HAP-1 (cell line): ENCODE measurements at regions not wholly inside any gene's neighbourhood (a gene's known extent, or its start where the extent isn't known, plus 50 kb on each side); places are given as distances from the start of the nearest gene placed in this dataset.
A peak's percentile ranks its signal among the peaks of the same experiment; 100 is the strongest.

Experiments used
- DNase-seq, 2 experiments: peaks; one replicate each; pipeline ENCODE4 v3.0.0-alpha.2; 2016 to 2020; ENCODE audit warnings: low spot score in 2 of 2
- H3K27me3 ChIP-seq: fragments of 250-450 bp; sonication (Bioruptor Pico); 2 replicates; pipeline ENCODE4 v1.5.1; 2020; ENCODE audit warnings: low read depth, mild to moderate bottlenecking, moderate library complexity
- H3K36me3 ChIP-seq: fragments of 250-450 bp; sonication (Bioruptor Pico); replicated peaks from 2 replicates; pipeline ENCODE4 v1.5.1; 2020; ENCODE audit warnings: mild to moderate bottlenecking
- H3K4me1 ChIP-seq: fragments of 250-450 bp; sonication (Bioruptor Pico); 2 replicates; pipeline ENCODE4 v1.5.1; 2020; ENCODE audit warnings: mild to moderate bottlenecking
- H3K4me3 ChIP-seq: fragments of 250-450 bp; sonication (Bioruptor Pico); 2 replicates; pipeline ENCODE4 v1.5.1; 2020; ENCODE audit warnings: mild to moderate bottlenecking, moderate library complexity
- H3K9me3 ChIP-seq: fragments of 250-450 bp; sonication (Bioruptor Pico); 2 replicates; pipeline ENCODE4 v1.5.1; 2020; ENCODE audit warnings: mild to moderate bottlenecking, moderate library complexity
- in situ Hi-C: fragments of 300-500 bp; cut with MboI; formaldehyde crosslinking; loops from 3 replicates; pipeline ENCODE4 v1.14.3; 2020; ENCODE audit warnings: low sequenced_read_pairs, inconsistent platforms, mixed read lengths

DNA sequence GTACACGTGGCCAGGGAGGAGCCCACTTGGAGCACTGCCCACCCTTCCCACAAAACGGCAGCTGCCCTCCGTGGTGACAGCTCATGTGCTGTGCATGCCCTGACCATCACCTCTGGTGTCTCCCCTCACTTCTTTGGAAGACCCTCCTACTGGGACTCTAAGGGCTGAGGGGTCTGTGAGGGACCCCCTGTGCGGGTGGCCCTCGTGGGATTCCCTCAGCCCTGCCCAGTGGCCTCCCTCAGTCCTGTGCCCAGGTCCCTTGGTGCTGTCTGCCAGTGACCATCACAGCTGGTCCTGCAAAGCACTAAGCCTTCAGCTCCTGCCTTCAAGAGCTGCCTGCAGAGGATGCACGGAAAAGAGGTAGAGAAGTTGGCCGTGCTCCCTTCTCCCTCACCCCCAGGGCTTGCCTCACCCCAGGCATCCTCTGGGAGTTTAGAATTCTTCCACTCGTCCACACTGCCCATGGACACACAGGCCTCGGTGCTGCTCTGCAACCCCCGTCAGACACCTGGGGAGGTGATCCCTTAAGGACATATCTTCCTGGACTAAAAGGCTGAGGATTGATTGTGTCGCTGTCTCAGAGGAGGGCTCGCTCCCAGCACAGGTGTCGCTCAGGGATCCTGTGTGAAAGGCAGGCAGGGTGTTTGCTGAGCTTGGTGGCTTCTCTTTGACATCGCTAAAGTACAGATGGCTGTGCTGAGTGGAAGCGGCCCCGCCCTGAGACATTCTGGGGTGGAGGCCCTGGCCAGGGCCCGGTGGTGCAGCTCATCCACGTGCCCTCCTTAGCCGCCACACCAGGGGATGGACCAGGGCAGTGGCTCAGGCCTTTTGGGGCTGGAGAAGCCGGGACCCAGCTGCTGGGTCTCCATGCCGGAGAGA, 119.5 kb upstream of the FRMD1 start:
- no peaks in the 10 kb centered on the region for H3K36me3 ChIP-seq
- no peaks in the 10 kb centered on the region for H3K4me1 ChIP-seq
- no peak overlapping the region for H3K4me3 ChIP-seq
- in situ Hi-C loops: no loop called here
- DNase-seq: no peak
- no peaks in the 10 kb centered on the region for H3K9me3 ChIP-seq
- peaks cover 4% of the 10 kb centered on the region; the same call in 1 of the 2 replicates for H3K27me3 ChIP-seq

DNA sequence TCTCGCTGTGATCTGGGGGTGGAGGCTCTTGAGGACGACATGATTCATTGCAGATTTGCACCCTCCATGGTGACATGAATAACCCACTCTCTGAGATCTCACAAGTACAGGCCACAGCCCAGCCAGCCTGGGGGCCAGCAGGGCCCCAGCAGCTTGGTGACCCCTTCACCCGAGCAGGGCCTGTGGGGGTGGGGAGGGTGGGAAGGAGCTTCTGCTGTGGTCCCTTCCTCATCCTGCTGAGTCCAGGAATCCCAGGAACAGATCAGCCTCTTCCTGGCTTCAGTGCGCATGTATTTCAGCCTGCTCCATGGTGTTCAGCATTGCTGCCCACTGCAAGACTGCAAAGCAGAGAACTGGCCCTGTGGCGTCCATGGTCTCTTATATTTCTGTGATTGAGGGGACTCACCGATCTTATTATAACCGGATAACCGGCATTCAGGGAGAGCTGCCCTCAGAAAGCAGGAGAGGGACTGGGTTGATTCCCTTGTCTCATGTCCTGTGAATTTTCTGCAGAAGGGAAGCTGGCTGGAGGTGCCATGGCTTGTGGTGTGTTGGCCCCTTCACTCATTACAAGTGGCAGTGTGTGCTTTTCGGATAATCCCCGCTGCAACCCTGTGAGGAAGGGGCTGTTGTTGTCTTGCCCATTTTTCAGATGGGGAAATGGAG, 118.8 kb upstream of the FRMD1 start:
- H3K4me3 ChIP-seq: no peak overlapping the region
- H3K27me3 ChIP-seq: peaks cover 4% of the 10 kb centered on the region; the same call in 1 of the 2 replicates
- no peaks in the 10 kb centered on the region for H3K9me3 ChIP-seq
- no peaks in the 10 kb centered on the region for H3K36me3 ChIP-seq
- no peaks in the 10 kb centered on the region for H3K4me1 ChIP-seq
- in situ Hi-C loops: no loop called here
- peak in 1 of 2 experiments; percentile 1 for DNase-seq

DNA sequence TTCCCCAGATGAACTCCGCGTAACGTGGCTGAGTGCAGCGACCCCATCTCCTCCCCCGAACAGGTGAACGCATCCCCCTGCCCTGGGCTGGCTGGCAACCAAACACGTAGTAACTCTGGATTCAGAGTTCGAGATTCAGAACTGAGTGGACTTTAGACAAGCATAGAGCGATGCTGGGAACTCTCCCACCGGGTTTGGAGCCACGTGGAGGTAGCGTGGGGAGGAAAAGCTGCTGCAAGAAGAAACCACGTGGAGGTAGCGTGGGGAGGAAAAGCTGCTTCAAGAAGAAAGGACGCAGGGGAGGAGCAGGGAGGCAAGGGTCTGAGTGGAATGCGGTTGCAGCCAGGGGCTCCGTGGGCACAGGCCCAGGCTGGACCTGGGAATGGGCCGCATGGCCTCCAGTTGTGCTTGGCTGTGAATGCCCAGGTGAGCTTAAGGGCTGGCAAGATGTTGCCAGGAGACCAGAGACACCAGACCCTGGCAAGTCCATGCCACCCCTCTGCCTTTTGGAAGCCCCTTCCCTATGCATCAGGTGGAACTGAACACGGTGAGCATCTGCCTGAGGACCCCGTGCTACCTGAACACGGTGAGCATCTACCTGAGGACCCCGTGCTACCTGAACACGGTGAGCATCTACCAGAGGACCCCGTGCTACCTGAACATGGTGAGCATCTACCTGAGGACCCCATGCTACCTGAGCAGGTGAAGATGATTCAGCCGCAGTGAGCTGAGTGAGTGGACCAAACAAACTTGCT, 118.0 kb upstream of the FRMD1 start:
- DNase-seq: peak in 1 of 2 experiments; percentile 1
- Histone ChIP-seq H3K36me3 (no peaks in the 10 kb centered on the region), H3K4me3 (no peak overlapping the region), H3K4me1 (no peaks in the 10 kb centered on the region), H3K9me3 (no peaks in the 10 kb centered on the region), H3K27me3 (peaks cover 4% of the 10 kb centered on the region; the same call in 1 of the 2 replicates)
- in situ Hi-C loops: no loop called here

DNA sequence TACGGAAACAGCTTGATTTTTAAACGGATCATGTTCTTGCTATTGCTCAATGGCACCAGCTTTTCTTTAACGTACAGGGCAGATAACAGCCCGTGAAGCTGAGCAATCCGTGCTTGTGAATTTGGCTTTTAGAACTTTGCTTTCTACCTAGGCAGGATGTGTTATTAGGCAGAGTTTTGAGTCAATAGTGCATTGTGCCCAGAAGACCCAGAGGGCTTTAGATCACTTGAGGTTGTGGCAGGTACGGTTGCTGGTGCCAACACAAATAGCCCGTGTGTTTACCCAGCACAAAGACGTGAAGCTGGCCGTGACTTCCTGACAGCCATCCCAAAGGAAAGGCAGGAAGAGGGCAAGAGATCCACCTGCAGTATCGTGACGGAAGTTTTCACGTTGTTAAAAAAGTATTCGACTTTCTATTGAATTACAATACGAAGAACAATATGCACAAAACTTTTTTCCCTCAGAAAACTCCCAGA, 117.4 kb upstream of the FRMD1 start:
- no peaks in the 10 kb centered on the region for H3K9me3 ChIP-seq
- DNase-seq: peak in 1 of 2 experiments; percentile 1
- in situ Hi-C loops: no loop called here
- H3K36me3 ChIP-seq: no peaks in the 10 kb centered on the region
- H3K4me3 ChIP-seq: no peak overlapping the region
- H3K27me3 ChIP-seq: peaks cover 4% of the 10 kb centered on the region; the same call in 1 of the 2 replicates
- H3K4me1 ChIP-seq: no peaks in the 10 kb centered on the region

DNA sequence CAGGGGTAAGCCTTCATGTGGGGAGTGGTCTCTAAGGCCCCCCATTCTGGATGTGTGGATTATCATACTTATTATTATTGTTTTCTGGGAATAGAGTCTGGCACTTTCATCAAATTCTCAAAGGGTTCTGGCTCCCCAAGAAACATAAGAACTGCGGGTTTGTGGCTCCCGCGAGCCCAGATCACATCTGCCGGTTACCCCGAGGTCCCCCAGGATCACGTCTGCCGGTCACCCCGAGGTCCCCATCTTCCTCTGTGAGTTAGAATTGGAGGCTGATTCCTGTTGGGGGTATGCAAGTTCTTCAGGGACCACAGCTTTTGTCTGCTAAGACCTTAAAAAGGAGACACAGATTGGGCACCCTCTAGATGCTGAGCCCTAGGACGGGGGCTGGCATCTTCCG, 116.7 kb upstream of the FRMD1 start:
- H3K4me1 ChIP-seq: no peaks in the 10 kb centered on the region
- DNase-seq: no peak
- H3K27me3 ChIP-seq: peaks cover 4% of the 10 kb centered on the region; the same call in 1 of the 2 replicates
- no peak overlapping the region for H3K4me3 ChIP-seq
- H3K9me3 ChIP-seq: no peaks in the 10 kb centered on the region
- H3K36me3 ChIP-seq: no peaks in the 10 kb centered on the region
- in situ Hi-C loops: no loop called here

DNA sequence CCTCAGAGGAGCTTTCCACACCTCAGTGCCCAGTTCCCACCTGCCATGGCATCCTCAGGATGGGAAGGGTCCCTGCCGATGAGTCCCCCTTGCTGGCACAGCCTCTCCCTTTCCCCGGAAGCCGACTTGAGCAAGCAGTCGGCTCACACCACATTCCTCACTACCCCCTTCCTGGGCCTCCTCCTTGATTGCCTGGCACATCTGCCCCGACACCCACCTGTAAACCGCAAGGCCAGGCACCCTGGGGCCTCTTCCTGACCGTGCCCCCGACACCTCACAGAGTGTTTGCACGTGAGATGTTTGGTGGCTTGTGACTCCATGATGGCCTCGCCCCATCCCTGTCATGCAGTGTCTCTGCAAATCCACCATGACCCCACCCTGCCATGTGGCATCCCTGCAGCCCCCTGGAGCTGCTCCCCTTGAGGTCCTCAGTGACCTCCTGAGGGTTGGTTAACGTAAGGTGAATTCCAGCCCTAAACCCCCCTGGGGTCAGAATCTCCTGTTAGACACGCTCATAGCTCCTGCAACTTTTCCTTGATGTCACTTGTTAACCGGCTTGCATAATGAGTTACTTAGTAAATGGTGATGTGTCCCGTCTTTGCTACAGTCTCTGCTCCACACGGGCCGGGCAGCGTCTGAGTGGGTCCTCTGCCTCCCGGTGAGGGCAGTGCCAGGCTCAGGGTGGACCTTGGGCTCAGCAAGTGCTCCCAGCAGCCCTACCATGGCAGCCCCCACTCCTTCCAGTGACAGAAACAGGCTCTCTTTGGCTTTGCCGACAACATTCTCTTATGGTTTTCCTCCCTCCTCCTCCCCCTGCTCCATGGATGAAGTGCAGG, 115.9 kb upstream of the FRMD1 start:
- no peaks in the 10 kb centered on the region for H3K4me1 ChIP-seq
- H3K4me3 ChIP-seq: no peak overlapping the region
- peak in 1 of 2 experiments; percentile 3 for DNase-seq
- in situ Hi-C loops: no loop called here
- no peaks in the 10 kb centered on the region for H3K9me3 ChIP-seq
- H3K27me3 ChIP-seq: peaks cover 4% of the 10 kb centered on the region; the same call in 1 of the 2 replicates
- H3K36me3 ChIP-seq: no peaks in the 10 kb centered on the region

DNA sequence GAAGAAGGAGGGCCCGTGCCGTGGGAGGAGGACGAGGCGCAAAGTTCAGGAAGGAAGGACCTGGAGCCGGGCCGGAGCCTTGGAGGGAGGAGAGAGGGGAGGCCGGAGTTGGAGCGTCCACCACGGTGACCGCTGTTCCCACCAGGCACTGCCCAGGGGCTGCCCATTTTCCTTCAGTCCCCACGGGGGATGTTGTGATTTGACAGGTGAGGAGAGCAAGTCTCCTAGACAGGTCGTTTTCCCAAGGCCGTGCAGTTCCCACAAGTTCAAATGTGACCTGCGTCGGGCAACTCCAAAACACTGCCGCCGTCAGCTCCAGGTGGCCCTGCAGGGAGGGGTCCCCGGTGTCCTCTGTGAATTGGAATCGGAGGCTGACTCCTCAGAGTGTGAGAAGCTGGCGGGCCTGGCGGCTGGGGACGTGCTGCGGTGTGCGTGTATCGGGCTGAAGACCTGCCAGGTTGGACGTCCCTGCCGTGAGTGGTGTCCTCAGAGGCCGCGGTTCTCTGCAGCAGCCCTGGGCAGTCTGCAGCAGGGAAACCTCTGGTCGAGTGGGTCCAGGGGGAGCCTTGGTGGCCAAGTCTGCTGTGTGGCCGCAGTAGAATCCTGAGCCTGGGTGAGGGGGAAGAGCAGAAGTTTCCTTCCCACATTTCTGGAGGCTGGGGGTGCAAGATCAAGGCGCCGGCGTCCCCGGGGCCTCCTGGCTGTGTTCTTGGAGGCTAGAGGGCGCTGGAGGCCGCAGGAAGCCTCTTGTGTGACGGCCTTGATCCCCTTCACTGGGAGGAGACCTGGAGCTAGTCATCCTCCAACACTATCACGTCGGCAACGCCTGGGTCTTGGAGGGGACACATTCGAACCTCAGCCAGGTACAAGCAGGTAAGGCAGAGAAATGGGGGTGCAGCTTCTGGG, 115.1 kb upstream of the FRMD1 start:
- H3K9me3 ChIP-seq: no peaks in the 10 kb centered on the region
- peak in 1 of 2 experiments; percentile 20 for DNase-seq
- H3K36me3 ChIP-seq: no peaks in the 10 kb centered on the region
- H3K4me1 ChIP-seq: no peaks in the 10 kb centered on the region
- in situ Hi-C loops: no loop called here
- H3K4me3 ChIP-seq: no peak overlapping the region
- peaks cover 4% of the 10 kb centered on the region; the same call in 1 of the 2 replicates for H3K27me3 ChIP-seq

DNA sequence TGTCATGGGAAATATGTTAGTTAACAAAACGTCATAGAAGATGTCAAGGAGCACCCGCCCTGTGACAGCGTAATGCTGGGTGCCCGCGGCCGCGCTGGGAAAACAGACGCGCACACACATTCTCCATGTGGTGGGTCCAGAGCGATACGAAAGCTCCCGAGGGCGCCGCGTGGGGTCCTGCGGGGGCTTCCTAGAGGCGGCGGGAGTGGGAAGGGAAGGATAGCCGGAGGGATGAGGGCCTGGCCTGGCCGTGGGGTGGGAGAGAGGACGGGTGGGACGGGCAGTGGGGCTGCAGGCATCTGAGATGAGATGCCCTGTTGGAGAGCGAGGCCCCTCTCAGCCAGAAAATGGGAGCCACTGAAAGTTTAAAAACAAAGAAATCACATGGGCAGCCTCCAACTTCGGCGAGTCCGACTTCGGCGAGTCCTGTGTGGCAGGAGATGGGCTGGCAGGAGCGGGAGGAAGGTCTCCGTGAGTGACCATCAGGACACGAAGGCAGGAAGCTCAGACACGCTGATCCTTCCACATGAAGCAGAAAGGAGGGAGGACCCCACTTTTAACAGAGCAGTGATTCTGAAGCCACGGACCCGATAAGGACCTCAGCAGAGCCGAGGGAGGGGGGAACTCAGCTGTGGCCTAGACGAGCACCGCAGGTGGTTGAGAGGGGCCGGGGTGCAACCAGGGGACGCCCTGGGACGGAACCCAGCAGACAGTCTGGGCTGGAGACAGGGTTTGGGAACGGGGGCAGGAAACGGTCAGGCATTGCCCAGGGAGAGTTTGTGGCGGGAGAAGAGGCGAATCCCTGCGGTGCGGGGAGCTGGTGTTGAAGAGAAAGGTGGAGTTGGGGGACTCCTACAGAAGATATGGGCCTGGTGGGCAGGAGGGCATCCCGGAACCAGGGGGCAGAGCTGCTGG, 114.1 kb upstream of the FRMD1 start:
- DNase-seq: peak in 1 of 2 experiments; percentile 5
- H3K4me3 ChIP-seq: no peak overlapping the region
- no peaks in the 10 kb centered on the region for H3K4me1 ChIP-seq
- in situ Hi-C loops: no loop called here
- H3K36me3 ChIP-seq: no peaks in the 10 kb centered on the region
- peaks cover 4% of the 10 kb centered on the region; the same call in 1 of the 2 replicates for H3K27me3 ChIP-seq
- H3K9me3 ChIP-seq: no peaks in the 10 kb centered on the region

DNA sequence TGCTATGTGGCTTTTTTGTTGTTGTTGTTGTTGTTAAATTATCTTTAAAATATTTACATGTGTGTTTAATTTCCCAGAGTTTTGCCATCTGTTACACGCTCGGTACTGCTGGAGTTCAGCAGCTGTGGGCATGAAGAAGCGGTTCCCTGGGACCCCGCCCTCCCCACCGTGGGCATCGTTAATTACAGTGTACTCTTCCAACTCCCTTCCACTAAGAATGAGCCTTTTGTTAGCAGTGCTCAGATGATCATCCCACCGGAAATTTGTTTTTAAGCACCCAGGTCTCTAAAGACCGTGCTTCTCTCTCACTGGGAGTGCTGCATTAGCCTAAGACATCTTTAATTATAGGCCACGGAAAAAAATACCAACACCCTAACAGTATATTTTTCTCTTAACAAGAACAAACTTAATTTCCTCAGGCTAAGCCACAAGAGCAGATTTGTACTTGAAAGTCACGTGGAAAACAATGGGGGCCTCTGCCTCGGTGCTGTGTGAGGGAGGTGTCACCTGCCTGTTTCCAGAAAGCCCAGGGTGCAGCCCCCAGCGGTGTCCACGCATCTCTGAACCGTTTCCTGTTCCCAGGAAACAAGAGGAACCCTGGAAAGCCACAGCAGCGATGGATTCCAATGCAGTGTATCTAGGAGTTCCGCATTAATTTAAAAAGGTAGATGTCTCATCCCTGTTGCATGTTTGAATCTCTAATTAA, 113.3 kb upstream of the FRMD1 start:
- in situ Hi-C loops: no loop called here
- Histone ChIP-seq H3K4me1 (no peaks in the 10 kb centered on the region), H3K4me3 (no peak overlapping the region), H3K36me3 (no peaks in the 10 kb centered on the region), H3K27me3 (peaks cover 4% of the 10 kb centered on the region; the same call in 1 of the 2 replicates), H3K9me3 (no peaks in the 10 kb centered on the region)
- DNase-seq: peak in 1 of 2 experiments; percentile 3

DNA sequence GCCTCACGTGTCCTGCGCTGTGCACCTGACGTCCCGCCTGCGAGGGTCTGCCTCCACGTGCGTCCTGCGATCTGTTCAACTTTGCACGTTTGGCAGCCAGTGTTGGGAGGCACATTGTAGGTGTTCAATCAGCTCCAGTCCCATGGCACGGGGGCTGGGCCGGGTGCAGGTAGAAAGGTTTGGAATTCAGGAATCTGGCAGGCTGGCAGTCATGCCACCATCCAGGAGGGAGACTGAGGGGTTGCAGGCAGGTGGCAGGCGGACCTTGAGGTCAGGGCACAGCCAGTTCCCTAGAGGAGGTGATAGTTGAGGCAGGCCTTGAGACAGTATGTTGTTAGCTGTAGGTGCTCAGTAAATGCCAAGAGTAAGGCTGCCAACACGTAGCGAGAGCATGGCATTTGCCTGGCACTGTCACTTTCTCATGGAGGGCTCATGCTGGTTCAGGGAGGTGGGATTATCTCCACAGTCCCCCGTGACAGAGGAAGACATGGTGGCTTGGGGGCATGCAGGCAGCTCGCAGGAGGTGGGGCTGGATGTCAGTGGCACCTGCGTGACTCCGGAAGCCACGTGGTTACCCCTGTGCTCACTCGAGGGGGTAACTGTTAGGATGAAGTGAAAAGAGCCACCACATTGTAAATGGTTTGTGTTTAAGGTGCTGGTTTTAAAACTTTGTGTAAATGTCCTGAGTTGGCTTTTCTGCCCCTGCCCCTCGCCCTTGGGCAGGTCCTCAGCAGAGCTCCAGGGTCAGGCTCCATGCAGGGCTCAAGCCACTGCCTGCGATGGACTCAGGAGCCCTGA, 111.8 kb upstream of the FRMD1 start:
- DNase-seq: no peak
- Histone ChIP-seq H3K27me3 (peaks cover 2% of the 10 kb centered on the region; the same call in 1 of the 2 replicates), H3K4me3 (no peak overlapping the region), H3K9me3 (no peaks in the 10 kb centered on the region), H3K36me3 (no peaks in the 10 kb centered on the region), H3K4me1 (no peaks in the 10 kb centered on the region)
- in situ Hi-C loops: no loop called here
